ENCODE measurements at regions not wholly inside any gene's neighbourhood (a gene's known extent, or its start where the extent isn't known, plus 50 kb on each side); places are given as distances from the start of the nearest gene placed in this dataset.

DNA sequence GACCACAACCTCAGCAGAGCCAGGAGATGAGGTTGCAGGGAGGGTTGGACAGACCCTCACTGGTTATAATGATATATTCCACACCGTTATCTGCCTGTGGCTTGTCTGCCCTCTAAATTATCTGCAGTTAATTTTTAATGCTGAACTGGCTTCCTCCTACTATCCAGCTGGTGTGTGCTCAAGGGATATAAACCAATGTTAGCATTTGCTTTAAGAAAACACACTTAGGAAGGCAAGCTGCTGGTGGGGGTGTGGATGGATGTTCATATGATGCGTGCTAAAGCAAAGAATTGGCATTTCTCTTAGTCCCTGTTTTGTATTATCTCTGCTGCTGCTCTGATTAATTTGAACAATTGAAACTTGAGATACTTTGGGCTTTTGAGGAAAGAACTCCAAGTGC, 132.2 kb upstream of the NPVF start:
- DNase-seq (ENCODE audit: low read depth in 2 of 2): no peak

DNA sequence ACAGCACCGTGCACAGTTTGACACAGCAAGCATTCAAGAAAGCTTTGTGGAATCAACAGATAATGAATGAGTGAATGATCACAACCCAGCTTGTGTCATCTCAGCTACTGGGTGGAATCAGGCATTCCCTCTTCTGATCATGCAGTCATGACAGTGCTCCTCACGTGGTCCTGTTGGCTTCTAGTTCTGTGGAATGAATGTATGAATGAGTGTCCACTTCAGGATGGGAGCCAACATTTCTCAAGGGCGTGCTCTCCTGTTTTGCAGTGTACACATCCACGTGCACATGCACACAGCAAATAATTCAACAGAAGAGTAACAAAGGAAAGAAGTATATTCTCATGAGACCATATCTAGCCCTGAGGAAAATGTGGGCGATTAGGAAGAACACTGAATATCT, 133.1 kb upstream of the NPVF start:
- no peak for DNase-seq (ENCODE audit: low read depth in 2 of 2)

DNA sequence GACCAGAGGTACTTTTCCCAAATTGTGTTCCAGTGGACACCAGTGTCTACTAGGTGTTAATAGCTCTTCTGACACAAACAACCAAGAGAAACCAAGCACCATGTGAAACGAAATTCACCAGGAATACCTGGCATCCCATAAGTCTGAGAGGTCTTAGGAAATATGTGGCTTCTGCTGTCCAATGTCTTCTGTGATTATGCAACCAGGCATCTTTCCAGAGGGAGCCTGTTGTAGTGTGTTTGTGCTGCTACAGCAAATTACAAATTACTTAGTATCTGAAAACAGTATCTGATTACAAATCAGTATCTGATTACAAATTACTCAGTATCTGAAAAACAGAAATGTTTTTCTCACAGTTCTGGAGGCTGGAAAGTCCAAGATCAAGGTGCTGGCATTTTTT, 133.6 kb upstream of the NPVF start:
- no peak for DNase-seq (ENCODE audit: low read depth in 2 of 2)

DNA sequence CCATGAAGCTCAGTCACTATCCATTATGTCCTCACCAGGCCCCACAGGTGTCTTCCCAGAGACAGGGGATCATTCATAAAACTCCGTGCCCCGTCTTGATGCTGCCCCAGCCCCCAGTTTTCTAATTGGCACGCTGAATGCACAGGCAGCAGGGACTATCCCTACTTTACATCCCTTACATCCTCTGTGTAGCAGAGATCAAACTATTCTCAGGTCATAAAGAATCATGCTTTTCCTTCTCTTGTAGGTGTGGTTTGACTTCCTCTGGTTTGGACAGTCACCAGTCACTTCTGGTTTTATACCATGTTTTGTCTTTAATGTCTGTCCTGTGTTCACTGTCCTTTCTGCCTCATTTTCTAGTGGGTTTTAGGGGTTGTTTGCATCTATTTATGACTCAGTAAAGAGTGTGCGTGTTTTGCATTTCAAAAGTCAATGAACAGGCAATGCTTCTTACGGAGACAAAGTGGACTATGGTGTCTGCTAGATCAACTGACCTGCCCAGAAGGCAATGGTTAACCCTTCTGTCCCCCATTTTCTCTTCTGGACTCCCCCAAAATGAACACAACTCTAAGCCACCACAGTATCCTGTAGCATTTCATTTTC, 140.4 kb upstream of the NPVF start:
- DNase-seq (ENCODE audit: low read depth in 2 of 2): no peak

DNA sequence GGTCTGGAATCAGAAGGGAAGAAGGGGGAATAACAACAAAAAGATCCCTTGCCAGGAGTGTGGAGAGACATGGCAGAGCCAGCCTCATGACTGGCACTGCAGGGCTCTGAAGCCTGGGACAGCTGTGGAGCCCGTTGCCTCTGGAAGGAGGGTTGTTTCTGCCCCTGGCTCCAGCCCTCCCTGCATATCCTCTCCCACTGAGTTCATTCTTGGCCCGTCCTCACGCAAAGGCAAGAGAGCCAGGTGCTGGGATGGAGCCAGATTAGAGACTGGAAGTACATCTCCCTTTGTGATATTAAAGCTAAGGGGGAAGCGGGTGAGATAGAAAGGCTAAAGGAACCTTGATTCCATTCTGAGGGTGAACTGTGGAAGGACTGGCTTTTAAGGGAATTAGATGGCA, 141.5 kb upstream of the NPVF start:
- DNase-seq (ENCODE audit: low read depth in 2 of 2): no peak

DNA sequence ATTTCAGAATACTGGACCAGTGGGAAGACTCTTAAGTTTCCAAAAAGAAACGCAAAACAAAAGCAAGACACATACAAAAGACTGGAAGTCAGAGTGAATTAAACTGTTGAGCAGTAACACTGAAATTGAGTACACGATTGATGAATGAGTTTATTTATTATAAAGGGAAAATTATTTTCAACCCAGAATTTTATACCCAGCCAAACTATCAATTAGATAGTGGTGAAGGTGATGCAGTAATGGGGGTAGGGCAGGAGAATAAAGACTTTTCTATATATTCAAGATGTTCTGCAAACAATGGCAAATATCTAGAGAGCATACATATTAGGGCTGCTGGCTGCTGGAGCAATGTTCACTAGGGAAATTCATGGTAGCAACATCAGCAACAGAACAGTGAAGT, 143.7 kb upstream of the NPVF start:
- no peak for DNase-seq (ENCODE audit: low read depth in 2 of 2)

DNA sequence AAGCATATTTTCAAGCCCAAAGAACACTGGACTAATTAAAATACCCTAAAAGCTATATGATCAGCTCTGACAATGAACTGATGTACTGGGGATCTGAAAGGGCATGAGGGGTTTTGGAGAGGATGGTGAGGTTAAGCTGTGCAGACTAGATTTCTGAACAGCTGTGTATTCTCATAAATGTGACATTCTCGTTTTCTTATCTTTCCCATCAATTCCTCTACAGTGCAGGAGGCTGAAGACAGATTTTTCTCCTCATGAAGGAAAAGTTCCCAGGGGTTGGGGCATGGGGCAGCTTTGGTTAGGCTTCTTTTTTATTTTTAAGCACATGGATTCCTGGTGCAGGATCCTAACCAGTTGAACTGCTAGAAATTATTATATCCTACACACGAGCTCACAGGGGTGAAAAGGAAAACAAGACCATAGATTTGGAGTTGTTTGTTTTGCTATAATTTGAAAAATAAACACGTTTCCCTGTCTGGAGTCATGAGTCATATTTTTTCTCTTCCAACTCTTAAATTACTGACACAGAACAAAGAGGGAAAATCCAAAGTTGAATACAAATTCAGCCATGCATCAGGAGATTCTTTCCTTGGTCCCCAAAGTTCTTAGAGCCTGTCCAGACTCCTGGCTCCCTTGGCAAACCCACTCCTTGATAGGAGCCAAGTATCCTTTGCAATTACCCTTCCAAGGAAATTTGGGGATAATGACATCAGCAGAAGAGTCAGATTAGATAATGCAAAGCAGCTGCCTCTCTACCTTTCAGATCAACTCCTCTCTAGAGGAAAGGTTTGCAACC, 147.7 kb upstream of the NPVF start:
- DNase-seq (ENCODE audit: low read depth in 2 of 2): no peak

DNA sequence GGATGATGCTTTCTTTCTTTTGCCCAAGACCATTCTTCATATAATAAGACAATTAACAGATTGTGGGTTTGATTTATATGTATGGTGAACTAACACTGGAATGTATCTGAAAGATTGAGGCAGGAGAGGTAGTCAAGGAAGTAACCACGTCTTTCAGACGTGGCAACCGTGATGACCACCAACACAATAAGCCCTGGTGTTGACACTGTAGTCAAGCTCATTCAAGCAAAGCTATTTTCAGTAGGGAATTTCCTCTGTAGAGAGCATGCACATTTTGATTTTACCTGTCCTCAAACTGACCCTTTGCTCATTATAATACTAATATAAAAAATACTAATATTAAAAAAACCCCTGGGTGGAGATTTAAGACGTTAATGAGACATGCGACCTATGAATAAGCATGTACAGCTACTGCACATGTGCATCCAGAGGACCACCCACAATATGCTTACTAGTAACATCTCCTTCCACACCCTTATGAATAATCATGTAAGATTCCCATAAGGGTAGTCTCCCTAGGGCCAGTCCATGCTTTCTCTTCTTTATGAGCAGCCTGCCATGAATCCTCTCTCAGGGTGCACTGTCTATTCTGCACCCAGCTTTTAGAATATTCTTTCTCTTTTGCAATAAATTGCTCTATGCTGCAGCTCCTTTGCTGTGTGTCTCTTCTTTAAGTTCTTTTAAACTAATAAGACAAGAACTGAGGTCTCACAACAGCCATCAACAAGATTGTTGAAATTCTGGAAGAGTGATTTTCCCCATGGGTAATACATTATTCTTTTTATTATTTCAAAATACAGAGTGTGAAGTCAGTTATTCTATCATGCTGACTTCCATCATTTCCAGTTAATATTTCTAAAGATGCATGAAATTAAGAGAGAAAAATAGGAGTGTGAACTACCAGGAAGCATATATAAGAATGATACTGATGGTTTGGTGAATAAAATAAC, 151.3 kb upstream of the NPVF start:
- no peak for DNase-seq (ENCODE audit: low read depth in 2 of 2)

DNA sequence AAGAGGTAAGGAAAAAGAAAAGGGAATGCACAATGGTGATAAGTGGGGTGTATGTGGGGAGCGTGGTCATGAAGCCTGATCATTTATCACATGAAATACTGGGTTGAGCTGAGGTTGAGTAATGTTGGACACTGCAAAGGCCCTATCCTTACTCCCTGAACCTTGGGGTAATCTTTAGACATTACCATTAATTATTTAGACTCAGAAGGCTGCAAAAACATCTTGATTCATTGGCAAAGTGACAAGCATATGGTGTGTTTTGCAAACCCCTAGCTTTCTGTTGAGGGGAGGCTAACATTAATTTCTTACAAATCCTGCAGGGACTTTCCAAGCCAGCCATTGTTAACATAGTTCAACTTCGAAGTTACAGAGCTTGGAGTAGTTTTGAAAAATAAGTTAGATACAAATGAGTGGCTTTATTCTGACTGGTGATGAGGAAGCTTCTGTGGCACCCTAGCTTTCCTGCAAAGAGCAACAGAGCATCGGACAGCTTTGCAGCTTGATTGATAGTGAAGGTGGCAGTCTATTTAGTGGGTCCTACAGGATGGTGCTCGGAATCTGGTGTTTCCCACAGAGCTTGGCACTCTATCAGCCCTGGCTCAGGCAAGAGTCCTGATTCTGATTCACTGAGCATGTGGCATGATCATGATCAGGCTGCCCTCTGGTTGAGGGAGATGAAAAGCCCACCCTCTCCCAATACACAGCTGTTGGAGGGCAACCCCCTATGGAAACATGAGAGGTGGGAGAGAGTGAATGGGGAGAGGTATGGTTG, 153.7 kb upstream of the NPVF start:
- no peak for DNase-seq (ENCODE audit: low read depth in 2 of 2)

DNA sequence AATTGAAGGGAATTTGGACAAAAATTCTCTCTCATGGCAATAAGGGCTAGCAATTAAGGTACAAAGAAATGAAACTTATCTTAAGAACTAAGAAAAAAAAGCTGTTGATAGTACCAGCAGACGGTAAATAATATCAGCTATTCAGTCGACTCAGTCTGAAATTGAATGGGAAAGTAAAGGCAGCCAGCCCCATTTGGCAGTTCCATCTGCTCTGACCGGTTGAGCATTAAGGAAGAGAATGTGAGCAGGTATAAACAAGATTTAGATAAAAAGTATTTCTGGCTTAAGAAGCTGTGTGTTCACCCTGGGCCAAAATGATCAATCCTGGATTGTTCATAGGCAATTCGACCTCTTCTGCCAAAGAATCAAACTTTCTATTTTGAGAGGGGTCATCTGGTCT, 154.6 kb upstream of the NPVF start:
- no peak for DNase-seq (ENCODE audit: low read depth in 2 of 2)

DNA sequence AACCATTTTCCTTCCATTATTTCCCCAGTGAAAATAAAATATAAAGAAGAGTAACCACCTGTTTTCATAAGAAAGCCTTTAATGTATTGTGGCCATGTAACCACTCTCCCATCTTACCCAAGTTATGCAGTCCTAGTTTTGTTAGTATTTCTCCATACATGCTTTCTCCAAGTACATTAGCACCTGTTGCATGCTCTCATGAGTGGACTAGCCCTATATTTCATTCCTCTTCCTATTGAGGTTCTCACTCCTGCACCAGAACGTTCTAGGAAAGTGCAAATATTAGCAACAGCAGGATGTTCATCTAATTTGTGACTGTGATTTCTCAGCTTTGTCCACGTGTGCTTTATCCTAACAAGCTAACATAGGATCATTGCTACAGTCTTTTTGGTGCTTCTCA, 155.1 kb upstream of the NPVF start:
- DNase-seq (ENCODE audit: low read depth in 2 of 2): no peak

DNA sequence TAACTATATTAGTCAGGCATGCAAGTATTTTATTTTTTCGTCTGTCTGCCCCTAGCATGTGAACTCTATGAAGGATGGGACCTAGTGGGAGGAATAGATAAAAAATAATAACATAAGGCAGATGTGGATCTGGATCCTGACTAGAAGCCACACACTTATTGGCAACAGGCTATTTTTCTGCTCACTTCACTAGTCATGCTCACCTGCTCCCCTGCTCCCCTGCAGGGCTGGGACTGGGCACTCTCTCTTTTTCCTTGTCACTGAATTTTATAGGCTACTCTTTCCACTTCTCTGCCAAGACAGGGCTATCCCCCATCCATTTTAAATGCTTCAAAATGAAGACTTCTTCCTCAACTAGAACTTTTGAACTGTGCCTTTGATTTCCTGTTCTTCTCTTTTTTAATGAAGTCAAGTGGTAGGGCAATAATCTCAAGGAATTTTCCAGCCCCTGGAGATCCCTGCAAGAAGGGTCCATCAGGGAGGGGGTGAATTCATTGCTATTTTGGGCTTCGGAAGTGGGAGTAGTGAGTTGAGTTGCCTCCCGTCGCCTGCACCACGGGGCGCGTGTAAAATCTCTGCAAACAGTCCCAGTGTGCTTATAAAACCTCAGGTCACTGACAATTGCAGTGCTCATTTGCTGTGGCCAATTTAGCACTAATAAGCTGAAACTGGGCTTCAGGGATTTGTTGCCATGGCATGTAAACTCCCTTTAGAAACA, 156.7 kb upstream of the NPVF start:
- DNase-seq (ENCODE audit: low read depth in 2 of 2): no peak

DNA sequence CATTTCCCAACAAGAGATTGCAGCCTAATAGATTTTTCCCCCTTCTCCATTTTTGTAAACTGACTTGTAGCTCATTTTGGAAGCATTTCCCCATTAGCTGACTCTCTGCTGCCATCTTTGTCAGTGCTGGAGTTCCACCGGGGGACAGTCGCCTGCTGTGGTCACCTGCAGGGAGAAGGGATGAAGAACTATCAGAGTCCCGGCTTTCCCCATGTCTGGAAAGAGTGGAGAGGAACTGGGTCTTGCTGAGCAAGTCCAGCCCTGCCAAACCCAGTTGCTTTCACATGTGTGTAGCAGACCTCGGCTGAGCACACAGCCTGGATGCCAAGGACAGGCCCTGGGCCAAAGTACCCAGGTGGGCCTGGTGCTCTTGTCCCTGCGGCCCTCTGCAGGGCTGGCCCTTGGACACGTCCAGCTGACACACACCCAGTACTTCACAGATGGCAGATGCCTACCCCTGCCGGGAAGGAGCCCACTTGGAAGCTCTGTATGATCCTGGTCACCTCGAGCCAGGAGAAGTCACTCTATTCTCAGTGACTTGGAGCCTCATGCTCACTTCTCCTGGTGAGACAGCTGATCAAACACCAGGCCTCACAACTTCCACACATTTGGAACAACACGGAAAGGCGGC, 157.3 kb upstream of the NPVF start:
- no peak for DNase-seq (ENCODE audit: low read depth in 2 of 2)

DNA sequence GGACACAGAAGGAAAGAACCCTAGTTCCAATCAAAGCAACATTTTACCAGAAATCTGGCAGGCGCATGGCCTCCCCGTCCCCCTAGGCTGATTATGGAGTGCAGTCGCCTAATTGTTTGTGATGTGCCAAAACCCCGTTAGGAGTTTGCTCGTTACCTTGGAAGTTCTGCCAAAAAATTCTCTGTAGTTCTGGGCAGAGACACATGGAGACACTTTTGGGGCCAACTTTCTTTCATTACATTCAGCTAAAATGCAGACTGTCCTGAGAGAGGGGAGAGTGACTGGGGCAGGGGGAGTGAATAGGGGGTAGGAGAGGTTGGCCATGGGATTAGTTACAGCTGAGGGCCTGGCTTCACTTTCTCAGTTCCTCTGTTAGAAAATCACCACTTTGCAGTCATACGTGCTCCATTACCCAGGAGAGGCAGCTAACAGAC, 158.0 kb upstream of the NPVF start:
- no peak for DNase-seq (ENCODE audit: low read depth in 2 of 2)

DNA sequence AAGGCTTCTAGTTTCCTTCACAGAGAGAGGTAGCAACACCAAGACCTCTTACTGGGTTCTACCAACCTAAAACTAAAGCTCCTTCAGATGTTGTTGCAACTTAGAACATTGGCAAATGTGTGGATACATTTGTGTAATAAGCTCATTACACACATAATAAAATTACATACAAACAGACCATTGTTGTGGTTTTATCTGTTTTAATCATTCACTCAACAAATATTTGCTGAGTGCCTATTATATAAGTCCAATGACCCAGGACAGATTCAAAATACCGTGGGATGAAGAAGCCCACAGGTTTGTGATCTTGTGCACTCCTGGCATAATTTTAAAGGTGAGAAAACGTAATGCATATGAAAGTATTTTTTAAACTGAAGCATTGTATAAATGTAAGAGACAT, 160.4 kb upstream of the NPVF start:
- no peak for DNase-seq (ENCODE audit: low read depth in 2 of 2)

DNA sequence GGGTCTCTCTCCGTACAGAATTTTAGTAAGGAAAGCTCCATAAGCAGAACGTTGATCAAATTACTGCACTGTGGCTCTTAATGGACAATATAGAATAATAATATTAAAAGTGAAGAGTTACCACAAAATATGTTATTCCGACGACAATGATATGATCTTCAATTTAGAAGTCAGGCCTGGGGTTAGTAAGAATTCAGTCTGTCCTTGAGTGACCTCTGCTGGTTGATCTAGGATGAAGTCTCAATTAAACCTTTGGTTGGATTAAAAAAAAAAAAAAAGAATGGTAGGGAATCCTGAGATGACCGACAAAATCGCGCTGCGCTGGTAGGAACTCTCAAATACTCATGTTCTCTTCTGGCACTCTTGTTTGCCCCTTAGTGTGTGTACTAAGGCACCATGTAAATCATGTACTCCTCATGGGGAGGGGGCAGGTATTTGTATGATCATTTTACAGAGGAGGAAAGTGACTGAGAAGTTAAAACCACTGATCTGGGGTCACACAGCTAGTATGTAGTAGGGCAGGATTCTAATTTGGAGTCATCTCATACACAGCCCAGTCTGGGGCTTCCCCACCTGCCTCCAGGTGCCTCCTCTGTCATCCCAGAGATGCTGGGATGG, 161.3 kb upstream of the NPVF start:
- no peak for DNase-seq (ENCODE audit: low read depth in 2 of 2)

DNA sequence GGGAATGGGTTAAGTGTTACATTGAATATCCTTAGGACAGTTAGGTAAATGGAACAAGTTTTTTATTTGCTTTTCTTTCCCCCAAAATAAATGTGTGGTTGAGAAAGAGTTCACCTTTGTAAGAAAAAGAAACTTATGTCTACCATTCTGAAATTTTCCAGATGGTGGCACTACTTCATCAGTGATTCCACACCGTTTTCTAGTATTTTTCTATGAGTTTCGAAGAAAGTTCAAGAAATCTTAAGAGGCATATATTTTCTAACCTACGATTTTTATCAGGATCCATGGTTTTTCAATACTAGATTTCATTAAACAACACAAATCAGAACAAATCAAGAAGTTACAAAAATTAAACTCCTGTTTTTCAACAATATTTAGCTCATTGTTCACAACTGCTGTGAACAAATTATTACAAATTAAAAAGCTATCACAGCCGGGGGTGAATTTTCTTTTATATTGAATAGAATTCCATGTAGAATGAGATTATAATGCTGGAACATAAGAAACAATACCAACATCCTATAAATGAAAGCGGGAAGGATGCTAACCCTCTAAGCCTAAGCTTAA, 163.1 kb upstream of the NPVF start:
- no peak for DNase-seq (ENCODE audit: low read depth in 2 of 2)

DNA sequence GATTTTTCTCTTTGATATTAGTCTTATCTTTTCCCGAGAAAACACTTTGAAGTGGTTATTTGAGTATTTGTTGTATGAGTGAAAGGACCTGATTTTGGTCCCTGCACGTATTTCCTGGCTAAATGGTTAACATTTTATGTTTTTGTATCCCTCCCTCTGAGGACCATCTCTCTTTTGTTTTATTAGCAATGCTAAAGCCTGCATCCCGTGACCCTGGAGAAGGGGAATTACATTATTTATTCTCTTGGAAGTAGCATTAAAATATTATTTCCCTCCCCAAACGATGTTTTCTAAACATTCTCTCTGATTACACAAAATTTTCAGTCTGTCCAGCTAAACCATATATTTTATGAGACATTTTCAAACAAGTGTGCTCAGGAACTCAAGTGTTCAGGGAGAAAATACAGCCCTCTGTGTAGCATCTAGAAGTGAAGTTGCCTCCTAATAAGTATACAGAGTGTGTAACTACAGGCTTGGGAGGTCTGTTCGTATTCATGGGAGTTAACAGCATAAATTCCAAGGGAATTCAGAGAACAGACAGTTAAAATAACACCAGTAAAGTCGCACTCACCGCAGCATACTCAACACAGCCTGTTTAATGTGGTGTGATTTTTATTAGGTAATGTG, 163.8 kb upstream of the NPVF start:
- DNase-seq (ENCODE audit: low read depth in 2 of 2): no peak

DNA sequence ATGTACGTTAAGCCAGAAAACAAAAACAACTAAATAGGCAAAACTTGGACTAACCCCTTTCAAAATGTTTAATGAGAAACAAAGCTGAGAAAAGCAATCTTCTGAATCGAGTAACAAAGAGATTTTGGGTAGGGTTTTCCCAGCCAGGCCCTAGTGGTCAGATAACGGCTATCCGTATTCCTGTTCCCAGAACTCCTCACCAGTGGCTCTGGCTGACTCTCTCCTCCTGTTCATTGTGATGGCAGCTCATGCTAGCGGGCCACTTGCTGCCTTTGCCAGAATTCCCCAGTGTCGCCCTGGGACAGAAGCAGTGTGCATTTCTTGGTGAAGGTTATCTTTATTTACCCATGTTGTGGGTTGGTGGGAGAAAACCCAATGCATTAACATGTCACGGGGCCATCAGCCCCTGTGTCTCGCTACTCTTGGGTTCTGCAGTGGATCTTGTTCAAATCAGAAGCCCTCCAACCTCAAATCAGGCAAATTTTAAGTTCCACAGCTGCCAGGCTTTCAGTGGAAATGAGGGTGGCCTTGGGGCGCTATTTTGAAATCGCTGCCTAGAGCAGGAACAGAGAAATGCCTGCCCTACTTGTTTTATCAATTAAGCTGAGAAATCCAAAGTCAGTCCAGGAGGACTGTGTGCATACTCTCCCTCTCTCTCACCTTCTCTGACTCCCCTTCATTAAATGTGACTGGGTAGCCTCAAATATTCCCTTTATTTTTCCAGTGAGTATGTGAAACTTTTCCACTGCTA, 164.5 kb upstream of the NPVF start:
- no peak for DNase-seq (ENCODE audit: low read depth in 2 of 2)

Measured in stimulated activated CD8-positive, alpha-beta memory T cell treated with anti-CD3 and anti-CD28 coated beads, Interleukin-7, amount 100 ng/mL, for 1 hour (primary cell).